ENCODE measurements at regions not wholly inside any gene's neighbourhood (a gene's known extent, or its start where the extent isn't known, plus 50 kb on each side); places are given as distances from the start of the nearest gene placed in this dataset.

DNA sequence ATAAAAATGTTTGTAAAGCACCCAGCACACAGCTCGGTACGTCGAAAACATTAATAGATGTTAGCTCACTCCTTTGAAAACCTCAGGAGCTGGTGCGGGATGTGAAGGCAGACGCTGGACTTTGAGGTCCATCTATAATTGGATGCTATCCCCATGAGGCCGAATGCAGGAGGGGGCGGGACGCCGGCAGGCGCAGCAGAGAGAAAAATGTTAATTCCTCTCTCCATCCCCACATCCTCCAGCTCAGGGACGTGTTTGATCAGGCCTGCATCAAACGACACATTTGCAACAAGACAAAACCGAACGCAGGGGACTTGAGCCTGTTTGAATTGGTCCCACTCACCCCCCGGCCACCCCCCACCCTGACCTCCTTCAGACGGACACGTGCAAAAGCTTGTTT, 231.0 kb downstream of the RBM19 start:
- TF ChIP-seq CTCF (IDR thresholded peaks at IDR 0.05; ENCODE audit: low read length) (no peak), EZH2 (optimal IDR thresholded peaks at IDR 0.05; ENCODE audit: low read depth, low read length) (no peak), EZH2phosphoT487 (IDR thresholded peaks at IDR 0.05; ENCODE audit: low read length) (no peak)
